ENCODE measurements at regions not wholly inside any gene's neighbourhood (a gene's known extent, or its start where the extent isn't known, plus 50 kb on each side); places are given as distances from the start of the nearest gene placed in this dataset.
A peak's percentile ranks its signal among the peaks of the same experiment; 100 is the strongest.

DNA sequence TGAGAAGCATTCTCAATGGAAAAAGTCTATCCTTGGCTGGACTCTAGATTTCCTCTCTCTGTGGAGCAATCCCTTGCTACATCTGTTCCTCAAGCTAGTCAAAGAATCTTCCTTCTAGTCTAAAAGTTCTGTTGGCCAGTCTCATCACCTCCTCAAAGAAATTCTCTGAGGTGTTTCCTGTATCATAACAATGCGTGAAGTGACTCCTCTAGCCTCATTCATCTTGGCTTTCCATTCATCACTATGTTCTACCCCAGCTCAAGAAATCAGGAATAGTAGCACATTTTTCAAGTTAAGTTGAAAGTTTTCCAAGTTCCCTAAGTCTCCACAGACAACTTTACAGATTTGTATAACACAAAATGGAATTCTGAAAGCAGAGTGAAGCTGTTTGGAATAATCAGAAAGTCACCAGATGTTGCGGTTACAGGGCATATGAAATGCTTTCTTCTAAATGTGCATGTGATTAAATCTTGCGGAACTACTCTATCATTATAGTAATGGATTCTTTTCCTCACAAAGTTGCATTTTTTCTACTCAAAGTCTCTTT lies 176.6 kb upstream of the FREM1 start:
- no peak for TF ChIP-seq CTCF (IDR thresholded peaks at IDR 0.05; ENCODE audit: low read depth, low read length)
- DNase-seq (ENCODE audit: low read depth in 2 of 2) = peak in 1 of 2 donors; percentile 21
- no peak overlapping the region for H3K4me3 ChIP-seq (replicated peaks in 1 of 2; ENCODE audit: low read depth in 2 of 2, low read length in 2 of 2)

DNA sequence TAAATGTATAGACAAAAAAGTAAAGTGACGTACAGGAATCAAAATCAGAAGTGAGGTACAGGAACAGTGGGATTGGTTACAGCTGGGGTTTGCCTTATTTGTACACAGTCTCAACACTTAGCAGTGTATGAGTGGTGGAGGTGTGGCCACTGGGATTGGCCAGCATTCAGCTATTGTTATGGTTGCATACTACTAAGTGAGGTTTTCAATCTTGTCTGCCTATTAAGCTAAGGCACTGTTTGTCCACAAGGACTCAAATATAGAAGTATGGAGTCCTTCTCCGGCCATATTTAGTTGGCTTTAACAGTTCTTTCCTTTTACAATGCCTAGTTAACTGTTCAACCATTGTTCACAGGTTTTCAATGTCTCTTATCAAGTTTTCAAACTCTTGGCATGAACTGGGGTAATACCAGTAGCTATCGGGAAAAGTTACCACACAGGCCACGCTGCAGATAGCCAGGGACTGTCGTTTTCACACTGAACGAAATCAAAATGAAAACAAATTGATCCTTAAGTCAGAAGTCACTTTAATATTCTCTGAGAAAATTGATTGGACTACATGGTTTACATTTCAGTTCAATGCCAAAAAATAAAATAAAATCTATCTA lies 176.0 kb upstream of the FREM1 start:
- peak; percentile 27 to 51 for DNase-seq (ENCODE audit: low read depth in 2 of 2)
- H3K4me3 ChIP-seq (replicated peaks in 1 of 2; ENCODE audit: low read depth in 2 of 2, low read length in 2 of 2) = no peak overlapping the region
- no peak for TF ChIP-seq CTCF (IDR thresholded peaks at IDR 0.05; ENCODE audit: low read depth, low read length)

- H3K4me3 ChIP-seq (replicated peaks in 1 of 2; ENCODE audit: low read depth in 2 of 2, low read length in 2 of 2) = no peak overlapping the region
- no peak for DNase-seq (ENCODE audit: low read depth in 2 of 2)
- no peak for TF ChIP-seq CTCF (IDR thresholded peaks at IDR 0.05; ENCODE audit: low read depth, low read length)
Measured at GRCh38 chr9:15081021-15081753, 171.0 kb upstream of the FREM1 start.

GRCh38 chr9:15080401-15080800 lies 170.2 kb upstream of the FREM1 start:
- no peak for TF ChIP-seq CTCF (IDR thresholded peaks at IDR 0.05; ENCODE audit: low read depth, low read length)
- no peak for DNase-seq (ENCODE audit: low read depth in 2 of 2)
- H3K4me3 ChIP-seq (replicated peaks in 1 of 2; ENCODE audit: low read depth in 2 of 2, low read length in 2 of 2) = no peak overlapping the region

- H3K4me3 ChIP-seq (replicated peaks in 1 of 2; ENCODE audit: low read depth in 2 of 2, low read length in 2 of 2) = no peak overlapping the region
- no peak for DNase-seq (ENCODE audit: low read depth in 2 of 2)
- no peak for TF ChIP-seq CTCF (IDR thresholded peaks at IDR 0.05; ENCODE audit: low read depth, low read length)
Measured at GRCh38 chr9:15079989-15080388, 169.8 kb upstream of the FREM1 start.

GRCh38 chr9:15077946-15078729 lies 167.9 kb upstream of the FREM1 start:
- no peak overlapping the region for H3K4me3 ChIP-seq (replicated peaks in 1 of 2; ENCODE audit: low read depth in 2 of 2, low read length in 2 of 2)
- TF ChIP-seq CTCF (IDR thresholded peaks at IDR 0.05; ENCODE audit: low read depth, low read length) = no peak
- no peak for DNase-seq (ENCODE audit: low read depth in 2 of 2)

Data from cardiac fibroblast (primary cell).